GM12878 (cell line): ENCODE measurements at regions not wholly inside any gene's neighbourhood (a gene's known extent, or its start where the extent isn't known, plus 50 kb on each side); places are given as distances from the start of the nearest gene placed in this dataset.

Source experiments
- ATAC-seq: fragments of 200-7000 bp; cut with Tn5 transposase; 3 replicates; pipeline ENCODE4 v1.9.1; 2020; ENCODE audit warnings: mild to moderate bottlenecking, moderate library complexity
- BruUV-seq: library from RNA; stranded (reverse); fragments of 400-500 nt; replicated peaks from 2 replicates; lab custom pipeline; 2021; lab: Mats Ljungman, UMichigan
- CTCF ChIA-PET: fragments of 300-600 bp; sonication (Branson Sonifier 250); formaldehyde crosslinking; extraction: SDS; loops from one replicate; lab custom pipeline; 2021; ENCODE audit warnings: inconsistent platforms; lab: Yijun Ruan, JAX
- POLR2A ChIA-PET: fragments of 350-600 bp; formaldehyde crosslinking; extraction: SDS; loops from one replicate; lab custom pipeline; 2021; ENCODE audit warnings: inconsistent platforms; lab: Charles Lee
- RAD21 ChIA-PET: fragments of 300-600 bp; sonication (Branson Sonifier 250); formaldehyde crosslinking; loops from one replicate; lab custom pipeline; 2023; ENCODE audit warnings: antibody characterized with exemption; ENCODE audit not compliant: unreplicated experiment; lab: Charles Lee
- SMC1A ChIA-PET: fragments of 300-600 bp; sonication (Branson Sonifier 250); formaldehyde crosslinking; loops from one replicate; lab custom pipeline; 2023; ENCODE audit not compliant: unreplicated experiment, uncharacterized antibody; lab: Charles Lee
- DNase-seq: peaks from one replicate; pipeline ENCODE4 v3.0.0-alpha.2; 2011; ENCODE audit warnings: low read depth, low spot score
- FAIRE-seq: peaks from 3 replicates; lab custom pipeline; 2011; peaks lifted over from hg19 to GRCh38; lab: Jason Lieb, UNC
- H2AFZ ChIP-seq: 2 replicates; pipeline ENCODE4 v1.6.0; 2011; ENCODE audit warnings: low read depth, low read length, control low read depth; ENCODE audit not compliant: control insufficient read depth
- H3K27ac ChIP-seq: 2 replicates; pipeline ENCODE4 v1.5.1; 2011; ENCODE audit warnings: control low read depth; ENCODE audit not compliant: control insufficient read depth, insufficient read depth
- H3K27me3 ChIP-seq, 2 experiments: replicated peaks in 1 of 2; 2 replicates each; pipeline versions ENCODE4 v1.6.0 to v1.6.1; 2011; ENCODE audit warnings: low read length in 1 of 2; ENCODE audit not compliant: control insufficient read depth in 2 of 2, insufficient read depth in 2 of 2
- H3K36me3 ChIP-seq, 2 experiments: 2 replicates each; pipeline ENCODE4 v1.5.1; 2011; ENCODE audit warnings: low read length in 1 of 2; ENCODE audit not compliant: control insufficient read depth in 2 of 2, insufficient read depth in 2 of 2
- H3K4me1 ChIP-seq: 2 replicates; pipeline ENCODE4 v1.6.1; 2011; ENCODE audit warnings: mild to moderate bottlenecking, low read length, moderate library complexity, mixed read lengths; ENCODE audit not compliant: control insufficient read depth, insufficient read depth
- H3K4me2 ChIP-seq: 2 replicates; pipeline ENCODE4 v1.6.0; 2011; ENCODE audit warnings: control low read depth; ENCODE audit not compliant: control insufficient read depth, insufficient read depth
- H3K4me3 ChIP-seq: fragments of 200-600 bp; sonication (generic); 2 replicates; pipeline ENCODE4 v1.5.1; 2016
- H3K79me2 ChIP-seq: 2 replicates; pipeline ENCODE4 v1.6.0; 2011; ENCODE audit warnings: low read length; ENCODE audit not compliant: control insufficient read depth, insufficient read depth
- H3K9ac ChIP-seq: 2 replicates; pipeline ENCODE4 v1.8.0; 2011; ENCODE audit warnings: low read length, control low read depth, mixed read lengths; ENCODE audit not compliant: control insufficient read depth, insufficient read depth
- H3K9me3 ChIP-seq: replicated peaks from 3 replicates; pipeline ENCODE4 v1.5.1; 2011; ENCODE audit warnings: mild to moderate bottlenecking, low read length; ENCODE audit not compliant: control insufficient read depth, insufficient read depth
- H4K20me1 ChIP-seq: 2 replicates; pipeline ENCODE4 v1.6.0; 2011; ENCODE audit not compliant: control insufficient read depth, insufficient read depth
- EP300 ChIP-seq, 2 experiments: fragments of 150-350 bp in 1 of 2; IDR thresholded peaks; 2 replicates each; pipeline ENCODE4 v1.6.1; 2011 to 2012; ENCODE audit warnings: low read depth in 2 of 2, low read length in 2 of 2, borderline replicate concordance in 1 of 2, improper control_type of control experiment in 1 of 2, inconsistent platforms in 1 of 2; ENCODE audit not compliant: control insufficient read depth in 1 of 2
- KLF5 ChIP-seq: fragments of 450-650 bp; IDR thresholded peaks from 2 replicates; pipeline ENCODE4 v1.6.1; 2014; ENCODE audit warnings: mild to moderate bottlenecking; ENCODE audit not compliant: partially characterized antibody
- NFYA ChIP-seq: IDR thresholded peaks from 2 replicates; pipeline ENCODE4 v1.6.1; 2011; ENCODE audit warnings: low read depth, mild to moderate bottlenecking, low read length, improper control_type of control experiment, borderline replicate concordance
- POU2F2 ChIP-seq: IDR thresholded peaks from 3 replicates; pipeline ENCODE4 v1.6.1; 2011; ENCODE audit warnings: low read depth, mild to moderate bottlenecking, low read length, borderline replicate concordance
- SMC3 ChIP-seq: IDR thresholded peaks from 2 replicates; pipeline ENCODE4 v1.6.1; 2011; ENCODE audit warnings: low read length, improper control_type of control experiment, borderline replicate concordance
- SRF ChIP-seq, 2 experiments: IDR thresholded peaks; 2 replicates each; pipeline ENCODE4 v1.6.1; 2011; ENCODE audit warnings: low read depth in 2 of 2, low read length in 2 of 2, mild to moderate bottlenecking in 1 of 2, moderate library complexity in 1 of 2
- TARDBP ChIP-seq: IDR thresholded peaks from 2 replicates; pipeline ENCODE4 v1.6.1; 2016; ENCODE audit warnings: borderline replicate concordance
- TCF3 ChIP-seq: IDR thresholded peaks from 2 replicates; pipeline ENCODE4 v1.6.1; 2012; ENCODE audit warnings: low read depth, mild to moderate bottlenecking, low read length, borderline replicate concordance; ENCODE audit not compliant: insufficient read depth
- TCF7 ChIP-seq: IDR thresholded peaks from 2 replicates; pipeline ENCODE4 v1.6.1; 2014; ENCODE audit warnings: antibody characterized with exemption, borderline replicate concordance
- WGBS: methylation state at CpG from one replicate; pipeline ENCODE4 v1.1.6; 2016; ENCODE audit warnings: low lambda C conversion rate; ENCODE audit not compliant: insufficient replicate concordance, insufficient coverage; ENCODE audit errors: missing lambda C conversion rate; 5-methylcytosine and 5-hydroxymethylcytosine counted together
- in situ Hi-C: fragments of 300-500 bp; cut with MboI; formaldehyde crosslinking; loops from 9 replicates; pipeline ENCODE4 v1.14.3; 2018; ENCODE audit warnings: mixed read lengths
- intact Hi-C: fragments of 100-400 bp; cut with micrococcal nuclease; formaldehyde crosslinking; loops from one replicate; pipeline ENCODE4 v1.14.2; 2022; ENCODE audit not compliant: unreplicated experiment
- TF ChIP-seq, protein P1 (sequence below): IDR thresholded peaks from 2 replicates; pipeline ENCODE4 v1.6.1; 2012; ENCODE audit warnings: mild to moderate bottlenecking, low read depth, low read length
- TF ChIP-seq, protein P2 (sequence below): IDR thresholded peaks from 2 replicates; pipeline ENCODE4 v1.6.1; 2011; ENCODE audit warnings: low read depth, mild to moderate bottlenecking, low read length, moderate library complexity, borderline replicate concordance; ENCODE audit errors: extremely low read depth

DNA sequence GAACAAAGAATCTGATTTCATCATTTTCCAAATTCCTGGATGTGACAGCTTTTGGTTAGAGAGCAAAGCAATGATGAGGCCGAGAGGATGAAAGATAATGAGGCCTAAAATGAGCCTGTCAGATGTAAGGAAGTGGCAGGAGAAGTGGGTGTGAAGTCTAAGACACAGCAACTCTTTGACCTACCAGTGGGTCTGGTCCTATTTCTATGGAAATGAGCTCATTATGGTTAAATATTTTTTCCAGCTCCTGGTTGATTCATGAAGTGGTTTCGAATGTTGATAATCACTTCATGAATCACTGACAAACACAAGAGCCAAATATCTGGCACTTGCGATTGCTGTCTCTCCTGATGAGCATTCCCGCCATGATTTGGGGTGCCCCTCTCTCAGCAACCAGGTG lies 273.3 kb upstream of the CDH5 start:
- H2AFZ ChIP-seq: no peak overlapping the region
- H3K4me2 ChIP-seq: no peak overlapping the region
- no peaks in the 10 kb centered on the region for H3K27me3 ChIP-seq
- RAD21 ChIA-PET: no interaction called here
- CTCF ChIA-PET: no interaction called here
- FAIRE-seq: no peak
- no peak overlapping the region for H3K4me3 ChIP-seq
- POLR2A ChIA-PET: no interaction called here
- no peaks in the 10 kb centered on the region for H3K4me1 ChIP-seq
- no peaks in the 10 kb centered on the region for H4K20me1 ChIP-seq
- SMC1A ChIA-PET: no interaction called here
- ATAC-seq: no peak
- DNase-seq: no peak
- TF ChIP-seq, protein P1, sequence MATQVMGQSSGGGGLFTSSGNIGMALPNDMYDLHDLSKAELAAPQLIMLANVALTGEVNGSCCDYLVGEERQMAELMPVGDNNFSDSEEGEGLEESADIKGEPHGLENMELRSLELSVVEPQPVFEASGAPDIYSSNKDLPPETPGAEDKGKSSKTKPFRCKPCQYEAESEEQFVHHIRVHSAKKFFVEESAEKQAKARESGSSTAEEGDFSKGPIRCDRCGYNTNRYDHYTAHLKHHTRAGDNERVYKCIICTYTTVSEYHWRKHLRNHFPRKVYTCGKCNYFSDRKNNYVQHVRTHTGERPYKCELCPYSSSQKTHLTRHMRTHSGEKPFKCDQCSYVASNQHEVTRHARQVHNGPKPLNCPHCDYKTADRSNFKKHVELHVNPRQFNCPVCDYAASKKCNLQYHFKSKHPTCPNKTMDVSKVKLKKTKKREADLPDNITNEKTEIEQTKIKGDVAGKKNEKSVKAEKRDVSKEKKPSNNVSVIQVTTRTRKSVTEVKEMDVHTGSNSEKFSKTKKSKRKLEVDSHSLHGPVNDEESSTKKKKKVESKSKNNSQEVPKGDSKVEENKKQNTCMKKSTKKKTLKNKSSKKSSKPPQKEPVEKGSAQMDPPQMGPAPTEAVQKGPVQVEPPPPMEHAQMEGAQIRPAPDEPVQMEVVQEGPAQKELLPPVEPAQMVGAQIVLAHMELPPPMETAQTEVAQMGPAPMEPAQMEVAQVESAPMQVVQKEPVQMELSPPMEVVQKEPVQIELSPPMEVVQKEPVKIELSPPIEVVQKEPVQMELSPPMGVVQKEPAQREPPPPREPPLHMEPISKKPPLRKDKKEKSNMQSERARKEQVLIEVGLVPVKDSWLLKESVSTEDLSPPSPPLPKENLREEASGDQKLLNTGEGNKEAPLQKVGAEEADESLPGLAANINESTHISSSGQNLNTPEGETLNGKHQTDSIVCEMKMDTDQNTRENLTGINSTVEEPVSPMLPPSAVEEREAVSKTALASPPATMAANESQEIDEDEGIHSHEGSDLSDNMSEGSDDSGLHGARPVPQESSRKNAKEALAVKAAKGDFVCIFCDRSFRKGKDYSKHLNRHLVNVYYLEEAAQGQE: no peak
- TF ChIP-seq TARDBP (no peak), SRF (IDR thresholded peaks at IDR 0.05; ENCODE audit: low read depth in 2 of 2, low read length in 2 of 2) (no peak), SMC3 (no peak), TCF3 (no peak), POU2F2 (no peak), TCF7 (no peak), KLF5 (no peak), NFYA (no peak), EP300 (IDR thresholded peaks at IDR 0.05; ENCODE audit: borderline replicate concordance in 1 of 2, control insufficient read depth in 1 of 2, low read depth in 2 of 2, low read length in 2 of 2) (no peak)
- TF ChIP-seq, protein P2, sequence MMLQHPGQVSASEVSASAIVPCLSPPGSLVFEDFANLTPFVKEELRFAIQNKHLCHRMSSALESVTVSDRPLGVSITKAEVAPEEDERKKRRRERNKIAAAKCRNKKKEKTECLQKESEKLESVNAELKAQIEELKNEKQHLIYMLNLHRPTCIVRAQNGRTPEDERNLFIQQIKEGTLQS: no peak
- no peaks in the 10 kb centered on the region for H3K9me3 ChIP-seq
- H3K27ac ChIP-seq: no peak overlapping the region
- no peak overlapping the region for H3K9ac ChIP-seq
- H3K36me3 ChIP-seq: no peaks in the 10 kb centered on the region
- in situ Hi-C loops: no loop called here
- 5% methylated on average over 4 of the region's 4 CpGs for WGBS
- intact Hi-C loops: no loop called here
- H3K79me2 ChIP-seq: no peaks in the 10 kb centered on the region
- BruUV-seq: no TSS peak
